Natural killer cell (primary cell): ENCODE measurements at regions not wholly inside any gene's neighbourhood (a gene's known extent, or its start where the extent isn't known, plus 50 kb on each side); places are given as distances from the start of the nearest gene placed in this dataset.
"Not testable (repeated sequence)": the region's sequence is repeated elsewhere in the genome, so short reads cannot be mapped to it uniquely, and the experiment has no call there.

ENCODE experiments used
- ATAC-seq, 3 donors: fragments of 150-1000 bp in 2 of 3; fragments of 200-7000 bp in 1 of 3; cut with Tn5 transposase; 1 replicate in 1 of 3; 2 replicates in 2 of 3; pipeline ENCODE4 v1.10.0; 2021; ENCODE audit warnings: mild to moderate bottlenecking in 2 of 3, moderate library complexity in 2 of 3
- DNase-seq, 2 donors: peaks; one replicate each; pipeline versions ENCODE4 v3.0.0 to v3.0.0-alpha.2; 2013 to 2021; ENCODE audit warnings: mixed read lengths in 1 of 2
- H3K27ac ChIP-seq: one replicate; pipeline ENCODE4 v1.5.1; 2013; ENCODE audit warnings: mild to moderate bottlenecking, low read length
- H3K27me3 ChIP-seq: one replicate; pipeline ENCODE4 v1.6.1; 2013; ENCODE audit warnings: low read length; ENCODE audit not compliant: control insufficient read depth, insufficient read depth
- H3K36me3 ChIP-seq: one replicate; pipeline ENCODE4 v1.6.1; 2013; ENCODE audit warnings: low read length; ENCODE audit not compliant: control insufficient read depth, insufficient read depth
- H3K4me1 ChIP-seq: one replicate; pipeline ENCODE4 v1.6.1; 2013; ENCODE audit warnings: low read length; ENCODE audit not compliant: control insufficient read depth, insufficient read depth
- H3K4me3 ChIP-seq: one replicate; pipeline ENCODE4 v1.5.1; 2013; ENCODE audit warnings: low read length
- H3K9me3 ChIP-seq: one replicate; pipeline ENCODE4 v1.6.1; 2013; ENCODE audit warnings: low read length; ENCODE audit not compliant: control insufficient read depth, insufficient read depth
- H3K27ac Mint-ChIP-seq, 2 donors: one replicate each; pipeline ENCODE4 v1.8.0; 2022; ENCODE audit warnings: mild to moderate bottlenecking in 2 of 2, mixed read lengths in 2 of 2, moderate library complexity in 1 of 2
- H3K27me3 Mint-ChIP-seq, 2 donors: one replicate each; pipeline ENCODE4 v1.8.0; 2022; ENCODE audit warnings: low read depth in 2 of 2, mixed read lengths in 2 of 2
- H3K36me3 Mint-ChIP-seq: one replicate; pipeline ENCODE4 v1.8.0; 2022; ENCODE audit warnings: mixed read lengths
- H3K4me1 Mint-ChIP-seq, 2 donors: one replicate each; pipeline ENCODE4 v1.8.0; 2022; ENCODE audit warnings: mixed read lengths in 2 of 2
- H3K4me3 Mint-ChIP-seq: one replicate; pipeline ENCODE4 v1.8.0; 2022; ENCODE audit warnings: mild to moderate bottlenecking, moderate library complexity, mixed read lengths
- H3K9me3 Mint-ChIP-seq, 2 donors: one replicate each; pipeline ENCODE4 v1.8.0; 2022; ENCODE audit warnings: mixed read lengths in 2 of 2
- CTCF ChIP-seq: fragments of 200-600 bp; IDR thresholded peaks from one replicate; pipeline ENCODE4 v1.8.0; 2022; ENCODE audit warnings: antibody characterized with exemption
- WGBS: methylation state at CpG from one replicate; pipeline ENCODE4 v1.1.7; 2013; ENCODE audit warnings: missing lambda C conversion rate; ENCODE audit not compliant: insufficient coverage; 5-methylcytosine and 5-hydroxymethylcytosine counted together
- intact Hi-C: fragments of 100-400 bp; cut with micrococcal nuclease; formaldehyde crosslinking; loops from one replicate; pipeline ENCODE4 v1.14.2; 2022

- 86% methylated on average over 1 of the region's 1 CpG for WGBS
- no peaks in the 10 kb centered on the region for H3K4me1 ChIP-seq
- H3K9me3 Mint-ChIP-seq = peaks cover 5 to 7% of the 10 kb centered on the region in 2 donors
- H3K27ac ChIP-seq = no peak overlapping the region
- H3K4me3 ChIP-seq = no peak overlapping the region
- ATAC-seq (no peak), DNase-seq (no peak)
- H3K27me3 Mint-ChIP-seq = no peaks in the 10 kb centered on the region
- no peak for TF ChIP-seq CTCF
- no peaks in the 10 kb centered on the region for H3K27me3 ChIP-seq
- H3K36me3 ChIP-seq = no peaks in the 10 kb centered on the region
- no peaks in the 10 kb centered on the region for H3K4me1 Mint-ChIP-seq
- intact Hi-C loops = no loop called here
- H3K27ac Mint-ChIP-seq = no peak overlapping the region
- no peaks in the 10 kb centered on the region for H3K36me3 Mint-ChIP-seq
- no peak overlapping the region for H3K4me3 Mint-ChIP-seq
- no peaks in the 10 kb centered on the region for H3K9me3 ChIP-seq
Observed at GRCh38 chr15:54779271-54779670, 417.5 kb downstream of the RSL24D1 start.

- Mint-ChIP-seq H3K36me3 (no peaks in the 10 kb centered on the region), H3K27ac (no peak overlapping the region), H3K4me1 (no peaks in the 10 kb centered on the region), H3K9me3 (peaks cover 0 to 3% of the 10 kb centered on the region in 2 donors), H3K4me3 (no peak overlapping the region), H3K27me3 (no peaks in the 10 kb centered on the region)
- intact Hi-C loops = no loop called here
- H3K4me1 ChIP-seq = no peaks in the 10 kb centered on the region
- 79% methylated on average over 2 of the region's 2 CpGs for WGBS
- no peaks in the 10 kb centered on the region for H3K36me3 ChIP-seq
- DNase-seq (no peak), ATAC-seq (no peak)
- H3K27ac ChIP-seq = no peak overlapping the region
- no peak overlapping the region for H3K4me3 ChIP-seq
- H3K27me3 ChIP-seq = no peaks in the 10 kb centered on the region
- H3K9me3 ChIP-seq = no peaks in the 10 kb centered on the region
- no peak for TF ChIP-seq CTCF
Observed at GRCh38 chr15:54776410-54776809, 420.3 kb downstream of the RSL24D1 start.

- no peak for TF ChIP-seq CTCF
- peaks cover 2 to 6% of the 10 kb centered on the region in 2 donors for H3K9me3 Mint-ChIP-seq
- H3K27me3 Mint-ChIP-seq = no peaks in the 10 kb centered on the region
- no peak overlapping the region for H3K27ac ChIP-seq
- no peaks in the 10 kb centered on the region for H3K36me3 Mint-ChIP-seq
- H3K9me3 ChIP-seq = no peaks in the 10 kb centered on the region
- no peak overlapping the region for H3K4me3 ChIP-seq
- no peak for DNase-seq
- no peaks in the 10 kb centered on the region for H3K36me3 ChIP-seq
- no peaks in the 10 kb centered on the region for H3K27me3 ChIP-seq
- H3K27ac Mint-ChIP-seq = no peak overlapping the region
- intact Hi-C loops = no loop called here
- H3K4me1 Mint-ChIP-seq = no peaks in the 10 kb centered on the region
- no peaks in the 10 kb centered on the region for H3K4me1 ChIP-seq
- no peak overlapping the region for H3K4me3 Mint-ChIP-seq
- WGBS = no CpG with 5 or more reads among the region's 1 CpG
- no peak for ATAC-seq
Observed at GRCh38 chr15:54772663-54773062, 424.1 kb downstream of the RSL24D1 start.

GRCh38 chr15:54749461-54749860 is 447.3 kb downstream of the RSL24D1 start:
- H3K27me3 ChIP-seq, ATAC-seq, DNase-seq, H3K36me3 Mint-ChIP-seq, H3K36me3 ChIP-seq, H3K9me3 ChIP-seq, H3K27ac Mint-ChIP-seq, H3K4me3 Mint-ChIP-seq, intact Hi-C loops, H3K4me1 Mint-ChIP-seq, H3K4me1 ChIP-seq, H3K27me3 Mint-ChIP-seq, H3K4me3 ChIP-seq, H3K27ac ChIP-seq: not testable (repeated sequence)
- peaks cover 8 to 16% of the 10 kb centered on the region in 2 donors for H3K9me3 Mint-ChIP-seq
- 91% methylated on average over 8 of the region's 8 CpGs for WGBS
